ENCODE measurements at regions not wholly inside any gene's neighbourhood (a gene's known extent, or its start where the extent isn't known, plus 50 kb on each side); places are given as distances from the start of the nearest gene placed in this dataset.

DNA sequence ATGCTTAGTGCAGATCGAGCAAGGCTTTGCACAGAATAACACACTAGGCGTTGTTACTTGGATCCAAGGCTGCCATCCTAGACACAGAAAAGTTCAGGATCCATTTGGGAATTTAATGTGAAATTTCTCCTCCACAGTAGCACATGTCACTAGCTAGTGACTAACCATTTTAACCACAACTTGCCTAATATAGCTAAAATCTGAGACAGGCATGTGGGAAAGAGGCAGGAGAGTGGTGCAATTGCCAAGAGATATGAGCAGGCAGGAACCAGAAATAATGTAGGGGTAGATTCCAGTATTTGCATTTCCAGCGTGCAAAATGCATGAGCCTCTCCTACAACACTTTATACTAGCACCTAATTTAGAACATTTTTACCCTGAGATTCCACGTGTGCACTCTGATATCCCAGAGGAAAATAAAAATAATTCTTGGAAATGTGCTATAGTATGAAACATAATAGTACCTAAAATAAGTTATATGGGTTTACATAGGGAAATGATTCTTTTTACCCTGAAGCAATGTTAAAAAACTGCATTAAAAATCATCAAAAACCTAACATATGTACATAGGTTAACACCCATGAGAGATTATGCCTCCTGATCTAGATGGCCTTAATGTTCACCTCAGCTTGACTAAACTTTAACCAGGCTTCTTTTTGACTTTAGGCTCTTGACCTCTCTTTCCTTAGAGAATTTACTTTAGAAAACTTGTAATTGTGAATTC, 1230.6 kb upstream of the NUDT12 start:
- no peak for TF ChIP-seq TAF1 (IDR thresholded peaks at IDR 0.05; ENCODE audit: borderline replicate concordance, insufficient read depth, low read length)
- TF ChIP-seq, protein P1, sequence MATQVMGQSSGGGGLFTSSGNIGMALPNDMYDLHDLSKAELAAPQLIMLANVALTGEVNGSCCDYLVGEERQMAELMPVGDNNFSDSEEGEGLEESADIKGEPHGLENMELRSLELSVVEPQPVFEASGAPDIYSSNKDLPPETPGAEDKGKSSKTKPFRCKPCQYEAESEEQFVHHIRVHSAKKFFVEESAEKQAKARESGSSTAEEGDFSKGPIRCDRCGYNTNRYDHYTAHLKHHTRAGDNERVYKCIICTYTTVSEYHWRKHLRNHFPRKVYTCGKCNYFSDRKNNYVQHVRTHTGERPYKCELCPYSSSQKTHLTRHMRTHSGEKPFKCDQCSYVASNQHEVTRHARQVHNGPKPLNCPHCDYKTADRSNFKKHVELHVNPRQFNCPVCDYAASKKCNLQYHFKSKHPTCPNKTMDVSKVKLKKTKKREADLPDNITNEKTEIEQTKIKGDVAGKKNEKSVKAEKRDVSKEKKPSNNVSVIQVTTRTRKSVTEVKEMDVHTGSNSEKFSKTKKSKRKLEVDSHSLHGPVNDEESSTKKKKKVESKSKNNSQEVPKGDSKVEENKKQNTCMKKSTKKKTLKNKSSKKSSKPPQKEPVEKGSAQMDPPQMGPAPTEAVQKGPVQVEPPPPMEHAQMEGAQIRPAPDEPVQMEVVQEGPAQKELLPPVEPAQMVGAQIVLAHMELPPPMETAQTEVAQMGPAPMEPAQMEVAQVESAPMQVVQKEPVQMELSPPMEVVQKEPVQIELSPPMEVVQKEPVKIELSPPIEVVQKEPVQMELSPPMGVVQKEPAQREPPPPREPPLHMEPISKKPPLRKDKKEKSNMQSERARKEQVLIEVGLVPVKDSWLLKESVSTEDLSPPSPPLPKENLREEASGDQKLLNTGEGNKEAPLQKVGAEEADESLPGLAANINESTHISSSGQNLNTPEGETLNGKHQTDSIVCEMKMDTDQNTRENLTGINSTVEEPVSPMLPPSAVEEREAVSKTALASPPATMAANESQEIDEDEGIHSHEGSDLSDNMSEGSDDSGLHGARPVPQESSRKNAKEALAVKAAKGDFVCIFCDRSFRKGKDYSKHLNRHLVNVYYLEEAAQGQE (IDR thresholded peaks at IDR 0.05; ENCODE audit: insufficient read depth in 1 of 2, low read depth in 2 of 2, low read length in 2 of 2), result no peak

Measured in PFSK-1 (cell line).